ENCODE measurements at regions not wholly inside any gene's neighbourhood (a gene's known extent, or its start where the extent isn't known, plus 50 kb on each side); places are given as distances from the start of the nearest gene placed in this dataset.

GRCh38 chr4:80124246-80125211 lies 51.5 kb upstream of the ANTXR2 start:
- no peak for DNase-seq (ENCODE audit: low spot score)

All from CD4-positive, alpha-beta T cell treated with Interleukin-6 at 100 ng/mL for 8 hours (primary cell).